ENCODE measurements at regions not wholly inside any gene's neighbourhood (a gene's known extent, or its start where the extent isn't known, plus 50 kb on each side); places are given as distances from the start of the nearest gene placed in this dataset.

GRCh38 chr3:72585966-72586365 lies 262.3 kb downstream of the SHQ1 start:
- no peak for DNase-seq (ENCODE audit: low spot score)
- ChIA-PET POLR2A (ENCODE audit: low non-redundant PET) (no interaction called here), CTCF (no interaction called here)
- no peak for TF ChIP-seq CTCF (conservative IDR thresholded peaks at IDR 0.05; ENCODE audit: low read depth)
- H3K27ac ChIP-seq: no peak overlapping the region

- no peak for TF ChIP-seq CTCF (conservative IDR thresholded peaks at IDR 0.05; ENCODE audit: low read depth)
- ChIA-PET POLR2A (ENCODE audit: low non-redundant PET) (no interaction called here), CTCF (no interaction called here)
- H3K27ac ChIP-seq: no peak overlapping the region
- DNase-seq (ENCODE audit: low spot score): no peak
Observed at GRCh38 chr3:72584262-72584661, 264.0 kb downstream of the SHQ1 start.

- CTCF ChIA-PET: no interaction called here
- no peak for TF ChIP-seq CTCF (conservative IDR thresholded peaks at IDR 0.05; ENCODE audit: low read depth)
- no peak overlapping the region for H3K27ac ChIP-seq
- DNase-seq (ENCODE audit: low spot score): no peak
- POLR2A ChIA-PET (ENCODE audit: low non-redundant PET): no interaction called here
Observed at GRCh38 chr3:72582963-72583362, 265.3 kb downstream of the SHQ1 start.

GRCh38 chr3:72582211-72582878 lies 265.9 kb downstream of the SHQ1 start:
- no peak overlapping the region for H3K27ac ChIP-seq
- ChIA-PET CTCF (no interaction called here), POLR2A (ENCODE audit: low non-redundant PET) (no interaction called here)
- TF ChIP-seq CTCF (conservative IDR thresholded peaks at IDR 0.05; ENCODE audit: low read depth): no peak
- no peak for DNase-seq (ENCODE audit: low spot score)

- POLR2A ChIA-PET (ENCODE audit: low non-redundant PET): no interaction called here
- TF ChIP-seq CTCF (conservative IDR thresholded peaks at IDR 0.05; ENCODE audit: low read depth): no peak
- CTCF ChIA-PET: no interaction called here
- DNase-seq (ENCODE audit: low spot score): no peak
- no peak overlapping the region for H3K27ac ChIP-seq
Observed at GRCh38 chr3:72580900-72581299, 267.3 kb downstream of the SHQ1 start.

GRCh38 chr3:72580246-72580756 lies 267.9 kb downstream of the SHQ1 start:
- CTCF ChIA-PET: interaction anchor here (0.7 kb wide), 1 partner anchor 104 kb away, joined by 3 read pairs; no protein-coding TSS in a partner anchor
- POLR2A ChIA-PET (ENCODE audit: low non-redundant PET): no interaction called here
- no peak overlapping the region for H3K27ac ChIP-seq
- no peak for DNase-seq (ENCODE audit: low spot score)
- no peak for TF ChIP-seq CTCF (conservative IDR thresholded peaks at IDR 0.05; ENCODE audit: low read depth)
